Ishikawa (cell line): ENCODE measurements at regions not wholly inside any gene's neighbourhood (a gene's known extent, or its start where the extent isn't known, plus 50 kb on each side); places are given as distances from the start of the nearest gene placed in this dataset.

Experiments
- CEBPB ChIP-seq: IDR thresholded peaks from 2 replicates; pipeline ENCODE4 v1.6.1; 2012
- CREB1 ChIP-seq: IDR thresholded peaks from 2 replicates; pipeline ENCODE4 v1.6.1; 2012; ENCODE audit warnings: low read depth
- EGR1 ChIP-seq: IDR thresholded peaks from 2 replicates; pipeline ENCODE4 v1.6.1; 2012
- EP300 ChIP-seq: IDR thresholded peaks from 2 replicates; pipeline ENCODE4 v1.6.1; 2012; ENCODE audit warnings: borderline replicate concordance
- FOXM1 ChIP-seq: IDR thresholded peaks from 2 replicates; pipeline ENCODE4 v1.6.1; 2012; ENCODE audit warnings: low read depth, borderline replicate concordance
- MAX ChIP-seq: IDR thresholded peaks from 2 replicates; pipeline ENCODE4 v1.6.1; 2012
- NFIC ChIP-seq: IDR thresholded peaks from 2 replicates; pipeline ENCODE4 v1.6.1; 2012
- RAD21 ChIP-seq: IDR thresholded peaks from 2 replicates; pipeline ENCODE4 v1.6.1; 2012; ENCODE audit warnings: low read depth
- REST ChIP-seq: IDR thresholded peaks from 2 replicates; pipeline ENCODE4 v1.6.1; 2012; ENCODE audit warnings: low read depth, mild to moderate bottlenecking
- TAF1 ChIP-seq: IDR thresholded peaks from 2 replicates; pipeline ENCODE4 v1.6.1; 2012; ENCODE audit warnings: low read depth, mild to moderate bottlenecking
- TCF12 ChIP-seq: IDR thresholded peaks from 2 replicates; pipeline ENCODE4 v1.6.1; 2012; ENCODE audit warnings: low read depth
- TEAD4 ChIP-seq: IDR thresholded peaks from 2 replicates; pipeline ENCODE4 v1.6.1; 2012
- USF1 ChIP-seq: IDR thresholded peaks from 2 replicates; pipeline ENCODE4 v1.6.1; 2012
- YY1 ChIP-seq: IDR thresholded peaks from 2 replicates; pipeline ENCODE4 v1.6.1; 2012; ENCODE audit warnings: low read depth
- ZBTB7A ChIP-seq: IDR thresholded peaks from 2 replicates; pipeline ENCODE4 v1.6.1; 2012; ENCODE audit warnings: low read depth

- no peak for TF ChIP-seq FOXM1
- no peak for TF ChIP-seq EP300
- no peak for TF ChIP-seq CREB1
- TF ChIP-seq YY1 = no peak
- no peak for TF ChIP-seq EGR1
- no peak for TF ChIP-seq USF1
- TF ChIP-seq ZBTB7A = no peak
- TF ChIP-seq NFIC = no peak
- TF ChIP-seq TCF12 = no peak
- TF ChIP-seq RAD21 = no peak
- TF ChIP-seq TEAD4 = no peak
- no peak for TF ChIP-seq CEBPB
- no peak for TF ChIP-seq TAF1
- TF ChIP-seq MAX = no peak
- TF ChIP-seq REST = no peak
These were observed 234.7 kb upstream of the TCERG1L start for GRCh38 chr10:131546086-131546810.

GRCh38 chr10:131547129-131547799 lies 235.7 kb upstream of the TCERG1L start:
- TF ChIP-seq CREB1 (no peak), TEAD4 (no peak), YY1 (no peak), EGR1 (no peak), RAD21 (no peak), NFIC (no peak), MAX (no peak), CEBPB (no peak), TAF1 (no peak), EP300 (no peak), TCF12 (no peak), FOXM1 (no peak), ZBTB7A (no peak), USF1 (no peak), REST (no peak)

GRCh38 chr10:131548176-131548575 lies 236.7 kb upstream of the TCERG1L start:
- TF ChIP-seq TCF12 = no peak

GRCh38 chr10:131549116-131549515 lies 237.6 kb upstream of the TCERG1L start:
- no peak for TF ChIP-seq TCF12
- no peak for TF ChIP-seq CEBPB
- no peak for TF ChIP-seq ZBTB7A
- no peak for TF ChIP-seq EP300
- TF ChIP-seq RAD21 = no peak
- no peak for TF ChIP-seq CREB1
- no peak for TF ChIP-seq USF1
- TF ChIP-seq TEAD4 = no peak
- TF ChIP-seq MAX = no peak

GRCh38 chr10:131553121-131553520 lies 241.6 kb upstream of the TCERG1L start:
- no peak for TF ChIP-seq NFIC
- TF ChIP-seq FOXM1 = no peak
- no peak for TF ChIP-seq TAF1
- no peak for TF ChIP-seq EP300
- TF ChIP-seq TEAD4 = no peak
- no peak for TF ChIP-seq USF1
